Heart right ventricle (tissue), 16 donors: ENCODE measurements at regions not wholly inside any gene's neighbourhood (a gene's known extent, or its start where the extent isn't known, plus 50 kb on each side); places are given as distances from the start of the nearest gene placed in this dataset.
"Not testable (repeated sequence)": the region's sequence is repeated elsewhere in the genome, so short reads cannot be mapped to it uniquely, and the experiment has no call there.

Experiments
- ATAC-seq, 8 donors: fragments of 200-7000 bp; cut with Tn5 transposase; one replicate each; pipeline ENCODE4 v1.9.1; 2020; ENCODE audit warnings: mild to moderate bottlenecking in 8 of 8, moderate library complexity in 8 of 8, moderate number of reproducible peaks in 1 of 8
- DNase-seq, 2 donors: peaks; one replicate each; pipeline ENCODE4 v3.0.0-alpha.2; 2020
- H3K27ac ChIP-seq, 10 donors: fragments of 200-600 bp; sonication (generic) in 2 of 10; one replicate each; pipeline versions ENCODE4 v1.5.0 to v1.8.0; 2020 to 2022; ENCODE audit warnings: mild to moderate bottlenecking in 3 of 10
- H3K27me3 ChIP-seq, 7 donors: fragments of 200-600 bp; one replicate each; pipeline ENCODE4 v1.8.0; 2021 to 2022; ENCODE audit warnings: mild to moderate bottlenecking in 2 of 7
- H3K36me3 ChIP-seq, 9 donors: fragments of 200-600 bp; sonication (generic) in 1 of 9; one replicate each; pipeline versions ENCODE4 v1.5.0 to v1.8.0; 2020 to 2022; ENCODE audit warnings: mild to moderate bottlenecking in 2 of 9
- H3K4me1 ChIP-seq, 9 donors: fragments of 200-600 bp; sonication (generic) in 1 of 9; one replicate each; pipeline versions ENCODE4 v1.5.0 to v1.8.0; 2020 to 2022; ENCODE audit warnings: mild to moderate bottlenecking in 4 of 9
- H3K4me3 ChIP-seq, 10 donors: fragments of 200-600 bp; sonication (generic) in 2 of 10; one replicate each; pipeline versions ENCODE4 v1.5.0 to v1.8.0; 2020 to 2022; ENCODE audit warnings: mild to moderate bottlenecking in 7 of 10, moderate library complexity in 2 of 10
- H3K9me3 ChIP-seq, 11 donors: fragments of 200-600 bp in 10 of 11; sonication (generic) in 2 of 11; one replicate each; pipeline versions ENCODE4 v1.5.0 to v1.8.0; 2013 to 2022; ENCODE audit warnings: mild to moderate bottlenecking in 2 of 11, control low read depth in 1 of 11, moderate library complexity in 1 of 11
- CTCF ChIP-seq, 9 donors: fragments of 200-600 bp; sonication (generic) in 2 of 9; IDR thresholded peaks; one replicate each; pipeline versions ENCODE4 v1.5.0 to v1.8.0; 2021 to 2022; ENCODE audit warnings: antibody characterized with exemption in 9 of 9, mild to moderate bottlenecking in 5 of 9, moderate library complexity in 1 of 9
- WGBS, 2 donors: extraction: QIAGEN DNeasy Blood & Tissue Kit; methylation state at CpG; one replicate each; pipeline ENCODE4 v1.1.7; 2013; ENCODE audit warnings: inconsistent platforms in 1 of 2; 5-methylcytosine and 5-hydroxymethylcytosine counted together
- intact Hi-C, 10 donors: fragments of 100-400 bp; cut with DNase I; formaldehyde crosslinking; loops; one replicate each; pipeline versions ENCODE4 v1.11.1 to v1.14.2; 2022
- donor health status: Arrhythmogenic right ventricular cardiomyopathy.
- donor health status: ischemic (EF 13 %, LVEDD 7.1; RV severe dilation, severe dysfunction).
- donor health status: healthy with polysubstance abuse.
- donor health status: DM: no; HTN: yes; CAD: no.
- donor health status: DM: no; HTN: no; CAD: no.
- donor health status: ischemic (EF 25% LVEDD 6.9; RV normal size, moderate dysfunction).
- donor health status: ischemic (EF 25% LVEDD 5.7; RV mildly dilated, moderate dysfunction).
- donor health status: healthy.
- donor health status: DM: yes; HTN: yes; CAD: no.
- donor health status: Ischemic cardiomyopathy.
- donor health status: ischemic (EF 35%, LVEDD 5.7; RV mildly dilated, moderate dysfunction).
- donor health status: nonischemic (EF 11% LVEDD 7.7; RV severe dilation, severe dysfunction).
- donor health status: DM: yes; HTN: yes; CAD: no.
- donor health status: PGD.
- donor health status: ischemic (EF 29% LVEDD 5.4; RV normal size, mild dysfunction).
- donor health status: nonischemic (EF 23%, LVEDD 6.1; RV moderate dilation, normal function).

- TF ChIP-seq CTCF (IDR thresholded peaks at IDR 0.05) = no peak
- DNase-seq (no peak), ATAC-seq (no peak)
- Histone ChIP-seq H3K27ac (no peak overlapping the region), H3K27me3 (peaks cover 0 to 28% (median 11%) of the 10 kb centered on the region in 7 donors), H3K36me3 (no peaks in the 10 kb centered on the region), H3K4me3 (no peak overlapping the region), H3K4me1 (peaks cover 0 to 21% (median 10%) of the 10 kb centered on the region in 9 donors), H3K9me3 (no peaks in the 10 kb centered on the region)
- 62 to 74% methylated on average over 3 of the region's 3 CpGs for WGBS, 2 donors
- intact Hi-C loops = no loop called here
Observed at GRCh38 chr22:22059291-22060002, 76.9 kb upstream of the TOP3B start.

GRCh38 chr22:22058633-22059290 lies 76.2 kb upstream of the TOP3B start:
- WGBS, 2 donors = 54 to 56% methylated on average over 4 of the region's 4 CpGs
- Histone ChIP-seq H3K9me3 (no peaks in the 10 kb centered on the region), H3K27me3 (peaks cover 0 to 28% (median 11%) of the 10 kb centered on the region in 7 donors), H3K4me1 (peaks cover 0 to 21% (median 10%) of the 10 kb centered on the region in 9 donors), H3K4me3 (no peak overlapping the region), H3K36me3 (no peaks in the 10 kb centered on the region), H3K27ac (no peak overlapping the region)
- DNase-seq (no peak), ATAC-seq (no peak)
- intact Hi-C loops = no loop called here
- no peak for TF ChIP-seq CTCF (IDR thresholded peaks at IDR 0.05)

- Histone ChIP-seq H3K36me3 (no peaks in the 10 kb centered on the region), H3K4me3 (no peak overlapping the region), H3K27me3 (peaks cover 0 to 28% (median 11%) of the 10 kb centered on the region in 7 donors), H3K9me3 (peaks cover 0 to 3% (median 0%) of the 10 kb centered on the region in 11 donors), H3K4me1 (peaks cover 0 to 20% (median 10%) of the 10 kb centered on the region in 9 donors), H3K27ac (no peak overlapping the region)
- intact Hi-C loops = no loop called here
- no peak for DNase-seq
- ATAC-seq = no peak
- WGBS, 2 donors = 70 to 72% methylated on average over 5 of the region's 5 CpGs
- no peak for TF ChIP-seq CTCF (IDR thresholded peaks at IDR 0.05)
Observed at GRCh38 chr22:22057617-22058378, 75.2 kb upstream of the TOP3B start.

GRCh38 chr22:22056809-22057594 lies 74.4 kb upstream of the TOP3B start:
- intact Hi-C loops, DNase-seq, H3K27ac ChIP-seq: not testable (repeated sequence)

GRCh38 chr22:22052548-22053139 lies 70.1 kb upstream of the TOP3B start:
- intact Hi-C loops, DNase-seq, H3K4me1 ChIP-seq, H3K4me3 ChIP-seq, H3K27ac ChIP-seq, ATAC-seq, H3K9me3 ChIP-seq, H3K36me3 ChIP-seq: not testable (repeated sequence)
- H3K27me3 ChIP-seq = peaks cover 0 to 21% (median 10%) of the 10 kb centered on the region in 7 donors
- 59 to 73% methylated on average over 3 of the region's 3 CpGs for WGBS, 2 donors

More at GRCh38 chr22:22056809-22057594, 74.4 kb upstream of the TOP3B start:
- not testable (repeated sequence) for ATAC-seq, H3K4me3 ChIP-seq, H3K36me3 ChIP-seq, H3K9me3 ChIP-seq
- 56 to 59% methylated on average over 14 of the region's 14 CpGs for WGBS, 2 donors
- Histone ChIP-seq H3K27me3 (peaks cover 0 to 28% (median 11%) of the 10 kb centered on the region in 7 donors), H3K4me1 (peaks cover 0 to 14% (median 10%) of the 10 kb centered on the region in 9 donors)

- H3K36me3 ChIP-seq, ATAC-seq, intact Hi-C loops, H3K4me3 ChIP-seq, DNase-seq, H3K27ac ChIP-seq, H3K9me3 ChIP-seq, H3K4me1 ChIP-seq: not testable (repeated sequence)
- 39 to 47% methylated on average over 2 of the region's 2 CpGs for WGBS, 2 donors
- H3K27me3 ChIP-seq = peaks cover 0 to 11% (median 6%) of the 10 kb centered on the region in 7 donors
Observed at GRCh38 chr22:22051032-22051431, 68.4 kb upstream of the TOP3B start.
